ENCODE measurements at regions not wholly inside any gene's neighbourhood (a gene's known extent, or its start where the extent isn't known, plus 50 kb on each side); places are given as distances from the start of the nearest gene placed in this dataset.

DNA sequence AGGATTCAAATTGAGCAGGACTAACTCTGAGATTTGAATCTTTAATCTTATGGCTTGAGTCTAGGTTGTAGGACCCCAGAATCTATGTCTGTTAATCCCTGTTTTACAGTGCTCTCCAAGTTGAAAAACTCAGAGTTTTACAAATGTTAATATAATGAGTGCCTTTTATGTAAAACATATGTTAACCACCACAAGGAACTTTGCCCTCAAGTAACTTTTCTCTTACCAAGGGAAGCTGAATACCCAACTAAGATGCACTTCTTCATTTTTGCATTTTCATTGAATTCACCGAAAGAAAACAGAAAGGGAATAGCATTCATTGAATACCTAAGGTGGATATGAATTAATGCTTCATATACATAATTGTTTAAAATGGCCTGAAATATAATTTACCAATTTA lies 338.1 kb downstream of the RPRM start:
- TF ChIP-seq, protein P1, sequence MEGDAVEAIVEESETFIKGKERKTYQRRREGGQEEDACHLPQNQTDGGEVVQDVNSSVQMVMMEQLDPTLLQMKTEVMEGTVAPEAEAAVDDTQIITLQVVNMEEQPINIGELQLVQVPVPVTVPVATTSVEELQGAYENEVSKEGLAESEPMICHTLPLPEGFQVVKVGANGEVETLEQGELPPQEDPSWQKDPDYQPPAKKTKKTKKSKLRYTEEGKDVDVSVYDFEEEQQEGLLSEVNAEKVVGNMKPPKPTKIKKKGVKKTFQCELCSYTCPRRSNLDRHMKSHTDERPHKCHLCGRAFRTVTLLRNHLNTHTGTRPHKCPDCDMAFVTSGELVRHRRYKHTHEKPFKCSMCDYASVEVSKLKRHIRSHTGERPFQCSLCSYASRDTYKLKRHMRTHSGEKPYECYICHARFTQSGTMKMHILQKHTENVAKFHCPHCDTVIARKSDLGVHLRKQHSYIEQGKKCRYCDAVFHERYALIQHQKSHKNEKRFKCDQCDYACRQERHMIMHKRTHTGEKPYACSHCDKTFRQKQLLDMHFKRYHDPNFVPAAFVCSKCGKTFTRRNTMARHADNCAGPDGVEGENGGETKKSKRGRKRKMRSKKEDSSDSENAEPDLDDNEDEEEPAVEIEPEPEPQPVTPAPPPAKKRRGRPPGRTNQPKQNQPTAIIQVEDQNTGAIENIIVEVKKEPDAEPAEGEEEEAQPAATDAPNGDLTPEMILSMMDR (conservative IDR thresholded peaks at IDR 0.05), result no peak
- no peak for TF ChIP-seq EZH2 (IDR thresholded peaks at IDR 0.05; ENCODE audit: low read depth)
